ENCODE measurements at regions not wholly inside any gene's neighbourhood (a gene's known extent, or its start where the extent isn't known, plus 50 kb on each side); places are given as distances from the start of the nearest gene placed in this dataset.
A peak's percentile ranks its signal among the peaks of the same experiment; 100 is the strongest.

DNA sequence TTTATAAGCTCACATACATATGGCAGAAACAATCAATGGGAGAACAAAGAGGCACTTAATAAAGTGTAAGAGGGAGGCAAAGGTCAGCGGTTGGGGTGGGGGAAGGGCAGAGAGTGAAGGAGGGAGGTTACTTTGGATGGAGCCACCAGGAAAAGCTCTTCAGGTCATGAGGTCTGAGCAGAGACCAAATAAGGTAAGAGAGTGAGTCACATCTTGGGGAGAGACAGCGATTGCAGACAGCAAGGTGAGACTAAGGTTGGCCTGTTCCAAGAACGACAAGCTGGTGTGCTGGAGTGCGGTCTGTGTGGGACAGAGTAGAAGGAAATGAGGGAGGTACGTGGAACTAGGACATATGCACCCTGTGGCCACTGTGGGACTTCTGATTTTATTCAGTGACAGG, 74.3 kb upstream of the TOMM7 start (continued):
- TF ChIP-seq, protein P1, sequence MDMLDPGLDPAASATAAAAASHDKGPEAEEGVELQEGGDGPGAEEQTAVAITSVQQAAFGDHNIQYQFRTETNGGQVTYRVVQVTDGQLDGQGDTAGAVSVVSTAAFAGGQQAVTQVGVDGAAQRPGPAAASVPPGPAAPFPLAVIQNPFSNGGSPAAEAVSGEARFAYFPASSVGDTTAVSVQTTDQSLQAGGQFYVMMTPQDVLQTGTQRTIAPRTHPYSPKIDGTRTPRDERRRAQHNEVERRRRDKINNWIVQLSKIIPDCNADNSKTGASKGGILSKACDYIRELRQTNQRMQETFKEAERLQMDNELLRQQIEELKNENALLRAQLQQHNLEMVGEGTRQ (CRISPR knock-in tag; IDR thresholded peaks at IDR 0.05), result peak; percentile 48; the same call in 1 of the 2 replicates
- TF ChIP-seq, protein P2, sequence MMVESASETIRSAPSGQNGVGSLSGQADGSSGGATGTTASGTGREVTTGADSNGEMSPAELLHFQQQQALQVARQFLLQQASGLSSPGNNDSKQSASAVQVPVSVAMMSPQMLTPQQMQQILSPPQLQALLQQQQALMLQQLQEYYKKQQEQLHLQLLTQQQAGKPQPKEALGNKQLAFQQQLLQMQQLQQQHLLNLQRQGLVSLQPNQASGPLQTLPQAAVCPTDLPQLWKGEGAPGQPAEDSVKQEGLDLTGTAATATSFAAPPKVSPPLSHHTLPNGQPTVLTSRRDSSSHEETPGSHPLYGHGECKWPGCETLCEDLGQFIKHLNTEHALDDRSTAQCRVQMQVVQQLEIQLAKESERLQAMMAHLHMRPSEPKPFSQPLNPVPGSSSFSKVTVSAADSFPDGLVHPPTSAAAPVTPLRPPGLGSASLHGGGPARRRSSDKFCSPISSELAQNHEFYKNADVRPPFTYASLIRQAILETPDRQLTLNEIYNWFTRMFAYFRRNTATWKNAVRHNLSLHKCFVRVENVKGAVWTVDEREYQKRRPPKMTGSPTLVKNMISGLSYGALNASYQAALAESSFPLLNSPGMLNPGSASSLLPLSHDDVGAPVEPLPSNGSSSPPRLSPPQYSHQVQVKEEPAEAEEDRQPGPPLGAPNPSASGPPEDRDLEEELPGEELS (CRISPR knock-in tag; IDR thresholded peaks at IDR 0.05), result no peak
- TF ChIP-seq, protein P3, sequence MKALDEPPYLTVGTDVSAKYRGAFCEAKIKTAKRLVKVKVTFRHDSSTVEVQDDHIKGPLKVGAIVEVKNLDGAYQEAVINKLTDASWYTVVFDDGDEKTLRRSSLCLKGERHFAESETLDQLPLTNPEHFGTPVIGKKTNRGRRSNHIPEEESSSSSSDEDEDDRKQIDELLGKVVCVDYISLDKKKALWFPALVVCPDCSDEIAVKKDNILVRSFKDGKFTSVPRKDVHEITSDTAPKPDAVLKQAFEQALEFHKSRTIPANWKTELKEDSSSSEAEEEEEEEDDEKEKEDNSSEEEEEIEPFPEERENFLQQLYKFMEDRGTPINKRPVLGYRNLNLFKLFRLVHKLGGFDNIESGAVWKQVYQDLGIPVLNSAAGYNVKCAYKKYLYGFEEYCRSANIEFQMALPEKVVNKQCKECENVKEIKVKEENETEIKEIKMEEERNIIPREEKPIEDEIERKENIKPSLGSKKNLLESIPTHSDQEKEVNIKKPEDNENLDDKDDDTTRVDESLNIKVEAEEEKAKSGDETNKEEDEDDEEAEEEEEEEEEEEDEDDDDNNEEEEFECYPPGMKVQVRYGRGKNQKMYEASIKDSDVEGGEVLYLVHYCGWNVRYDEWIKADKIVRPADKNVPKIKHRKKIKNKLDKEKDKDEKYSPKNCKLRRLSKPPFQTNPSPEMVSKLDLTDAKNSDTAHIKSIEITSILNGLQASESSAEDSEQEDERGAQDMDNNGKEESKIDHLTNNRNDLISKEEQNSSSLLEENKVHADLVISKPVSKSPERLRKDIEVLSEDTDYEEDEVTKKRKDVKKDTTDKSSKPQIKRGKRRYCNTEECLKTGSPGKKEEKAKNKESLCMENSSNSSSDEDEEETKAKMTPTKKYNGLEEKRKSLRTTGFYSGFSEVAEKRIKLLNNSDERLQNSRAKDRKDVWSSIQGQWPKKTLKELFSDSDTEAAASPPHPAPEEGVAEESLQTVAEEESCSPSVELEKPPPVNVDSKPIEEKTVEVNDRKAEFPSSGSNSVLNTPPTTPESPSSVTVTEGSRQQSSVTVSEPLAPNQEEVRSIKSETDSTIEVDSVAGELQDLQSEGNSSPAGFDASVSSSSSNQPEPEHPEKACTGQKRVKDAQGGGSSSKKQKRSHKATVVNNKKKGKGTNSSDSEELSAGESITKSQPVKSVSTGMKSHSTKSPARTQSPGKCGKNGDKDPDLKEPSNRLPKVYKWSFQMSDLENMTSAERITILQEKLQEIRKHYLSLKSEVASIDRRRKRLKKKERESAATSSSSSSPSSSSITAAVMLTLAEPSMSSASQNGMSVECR (CRISPR knock-in tag; IDR thresholded peaks at IDR 0.05; ENCODE audit: borderline replicate concordance), result no peak

DNA sequence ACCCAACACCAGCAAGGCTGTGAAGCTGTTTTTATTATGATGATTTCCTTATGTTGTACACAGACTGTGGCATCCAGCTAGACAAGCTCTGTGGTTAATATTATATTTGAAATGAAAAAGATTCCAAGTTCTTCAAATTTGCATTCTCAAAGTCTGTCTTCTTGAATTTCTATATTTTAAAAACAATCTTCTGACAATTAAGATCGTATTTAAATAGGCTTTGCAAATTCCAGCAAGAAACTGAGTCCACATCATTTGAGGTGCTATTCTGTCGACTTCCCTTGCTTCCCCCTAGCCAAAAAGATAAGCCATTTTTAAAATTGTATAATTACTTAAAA, 73.1 kb upstream of the TOMM7 start:
- Mint-ChIP-seq H3K27ac (no peak overlapping the region), H3K36me3 (no peaks in the 10 kb centered on the region), H3K27me3 (ENCODE audit: low read depth) (no peaks in the 10 kb centered on the region), H3K4me1 (peaks cover 19% of the 10 kb centered on the region), H3K4me3 (no peak overlapping the region), H3K9me3 (no peaks in the 10 kb centered on the region; the same call in 1 of the 2 replicates)
- ChIA-PET CTCF (no interaction called here), POLR2A (no interaction called here)
- TF ChIP-seq, protein P4, sequence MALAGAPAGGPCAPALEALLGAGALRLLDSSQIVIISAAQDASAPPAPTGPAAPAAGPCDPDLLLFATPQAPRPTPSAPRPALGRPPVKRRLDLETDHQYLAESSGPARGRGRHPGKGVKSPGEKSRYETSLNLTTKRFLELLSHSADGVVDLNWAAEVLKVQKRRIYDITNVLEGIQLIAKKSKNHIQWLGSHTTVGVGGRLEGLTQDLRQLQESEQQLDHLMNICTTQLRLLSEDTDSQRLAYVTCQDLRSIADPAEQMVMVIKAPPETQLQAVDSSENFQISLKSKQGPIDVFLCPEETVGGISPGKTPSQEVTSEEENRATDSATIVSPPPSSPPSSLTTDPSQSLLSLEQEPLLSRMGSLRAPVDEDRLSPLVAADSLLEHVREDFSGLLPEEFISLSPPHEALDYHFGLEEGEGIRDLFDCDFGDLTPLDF (CRISPR knock-in tag; IDR thresholded peaks at IDR 0.05), result no peak
- no peak for TF ChIP-seq ZNF396 (CRISPR knock-in tag; IDR thresholded peaks at IDR 0.05; ENCODE audit: borderline replicate concordance)
- no peak for TF ChIP-seq TEAD1 (CRISPR knock-in tag; IDR thresholded peaks at IDR 0.05)
- no peak for TF ChIP-seq ZNF121 (CRISPR knock-in tag; IDR thresholded peaks at IDR 0.05)
- TF ChIP-seq GTF2I (CRISPR knock-in tag; conservative IDR thresholded peaks at IDR 0.05), result no peak
- TF ChIP-seq IRF2 (CRISPR knock-in tag; IDR thresholded peaks at IDR 0.05; ENCODE audit: borderline replicate concordance, low read depth), result no peak
- TF ChIP-seq, protein P5, sequence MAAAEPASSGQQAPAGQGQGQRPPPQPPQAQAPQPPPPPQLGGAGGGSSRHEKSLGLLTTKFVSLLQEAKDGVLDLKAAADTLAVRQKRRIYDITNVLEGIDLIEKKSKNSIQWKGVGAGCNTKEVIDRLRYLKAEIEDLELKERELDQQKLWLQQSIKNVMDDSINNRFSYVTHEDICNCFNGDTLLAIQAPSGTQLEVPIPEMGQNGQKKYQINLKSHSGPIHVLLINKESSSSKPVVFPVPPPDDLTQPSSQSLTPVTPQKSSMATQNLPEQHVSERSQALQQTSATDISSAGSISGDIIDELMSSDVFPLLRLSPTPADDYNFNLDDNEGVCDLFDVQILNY (CRISPR knock-in tag; IDR thresholded peaks at IDR 0.05), result no peak
- TF ChIP-seq, protein P6, sequence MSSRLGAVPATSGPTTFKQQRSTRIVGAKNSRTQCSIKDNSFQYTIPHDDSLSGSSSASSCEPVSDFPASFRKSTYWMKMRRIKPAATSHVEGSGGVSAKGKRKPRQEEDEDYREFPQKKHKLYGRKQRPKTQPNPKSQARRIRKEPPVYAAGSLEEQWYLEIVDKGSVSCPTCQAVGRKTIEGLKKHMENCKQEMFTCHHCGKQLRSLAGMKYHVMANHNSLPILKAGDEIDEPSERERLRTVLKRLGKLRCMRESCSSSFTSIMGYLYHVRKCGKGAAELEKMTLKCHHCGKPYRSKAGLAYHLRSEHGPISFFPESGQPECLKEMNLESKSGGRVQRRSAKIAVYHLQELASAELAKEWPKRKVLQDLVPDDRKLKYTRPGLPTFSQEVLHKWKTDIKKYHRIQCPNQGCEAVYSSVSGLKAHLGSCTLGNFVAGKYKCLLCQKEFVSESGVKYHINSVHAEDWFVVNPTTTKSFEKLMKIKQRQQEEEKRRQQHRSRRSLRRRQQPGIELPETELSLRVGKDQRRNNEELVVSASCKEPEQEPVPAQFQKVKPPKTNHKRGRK (CRISPR knock-in tag; IDR thresholded peaks at IDR 0.05; ENCODE audit: borderline replicate concordance), result no peak
- no peak for TF ChIP-seq ZNF423 (CRISPR knock-in tag; IDR thresholded peaks at IDR 0.05)
- no peak for TF ChIP-seq KAT7 (CRISPR knock-in tag; IDR thresholded peaks at IDR 0.05; ENCODE audit: borderline replicate concordance)
- no peak for TF ChIP-seq JAZF1 (CRISPR knock-in tag; IDR thresholded peaks at IDR 0.05)
- no peak for TF ChIP-seq TCF7 (CRISPR knock-in tag; IDR thresholded peaks at IDR 0.05; ENCODE audit: low read depth)
- TF ChIP-seq, protein P7, sequence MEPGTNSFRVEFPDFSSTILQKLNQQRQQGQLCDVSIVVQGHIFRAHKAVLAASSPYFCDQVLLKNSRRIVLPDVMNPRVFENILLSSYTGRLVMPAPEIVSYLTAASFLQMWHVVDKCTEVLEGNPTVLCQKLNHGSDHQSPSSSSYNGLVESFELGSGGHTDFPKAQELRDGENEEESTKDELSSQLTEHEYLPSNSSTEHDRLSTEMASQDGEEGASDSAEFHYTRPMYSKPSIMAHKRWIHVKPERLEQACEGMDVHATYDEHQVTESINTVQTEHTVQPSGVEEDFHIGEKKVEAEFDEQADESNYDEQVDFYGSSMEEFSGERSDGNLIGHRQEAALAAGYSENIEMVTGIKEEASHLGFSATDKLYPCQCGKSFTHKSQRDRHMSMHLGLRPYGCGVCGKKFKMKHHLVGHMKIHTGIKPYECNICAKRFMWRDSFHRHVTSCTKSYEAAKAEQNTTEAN (CRISPR knock-in tag; IDR thresholded peaks at IDR 0.05), result no peak
- TF ChIP-seq, protein P8, sequence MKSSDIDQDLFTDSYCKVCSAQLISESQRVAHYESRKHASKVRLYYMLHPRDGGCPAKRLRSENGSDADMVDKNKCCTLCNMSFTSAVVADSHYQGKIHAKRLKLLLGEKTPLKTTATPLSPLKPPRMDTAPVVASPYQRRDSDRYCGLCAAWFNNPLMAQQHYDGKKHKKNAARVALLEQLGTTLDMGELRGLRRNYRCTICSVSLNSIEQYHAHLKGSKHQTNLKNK (CRISPR knock-in tag; IDR thresholded peaks at IDR 0.05), result no peak
- ATAC-seq (no peak), DNase-seq (ENCODE audit: low spot score) (no peak)
